ENCODE measurements at regions not wholly inside any gene's neighbourhood (a gene's known extent, or its start where the extent isn't known, plus 50 kb on each side); places are given as distances from the start of the nearest gene placed in this dataset.

DNA sequence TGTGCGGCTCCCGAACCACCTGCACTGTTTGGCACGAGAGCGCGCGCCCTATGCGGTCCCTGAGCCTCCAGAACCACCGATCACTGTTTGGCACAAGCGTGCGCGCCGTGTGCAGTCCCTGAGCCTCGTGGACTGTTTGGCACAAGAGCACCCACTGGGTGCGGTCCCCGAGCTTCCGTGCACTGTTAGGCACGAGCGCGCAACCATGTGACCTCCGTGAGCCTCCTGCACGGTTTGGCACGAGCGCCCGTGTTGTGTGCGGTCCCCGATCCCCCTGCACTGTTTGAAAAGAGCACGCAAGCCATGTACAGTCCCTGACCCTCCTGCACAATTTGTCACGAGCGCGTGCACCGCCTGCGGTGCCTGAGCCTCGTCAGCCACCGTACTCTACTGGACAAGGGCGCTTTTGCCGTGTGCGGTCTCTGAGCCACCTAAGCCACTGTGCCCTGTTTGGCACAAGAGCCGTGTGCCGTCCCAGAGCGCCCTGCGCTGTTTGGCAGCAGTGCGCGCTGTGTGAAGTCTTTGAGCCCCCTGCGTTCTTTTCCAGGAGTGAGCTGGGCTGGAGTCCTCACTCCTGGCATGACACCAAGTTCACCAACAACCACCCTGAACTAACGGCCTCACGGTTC, 163.7 kb upstream of the USP9Y start:
- no peaks in the 10 kb centered on the region for H3K9me3 ChIP-seq (ENCODE audit: low read length)
- intact Hi-C loops (cut with micrococcal nuclease), result no loop called here
- no peak for ATAC-seq
- H3K27me3 ChIP-seq (ENCODE audit: low read length), result no peaks in the 10 kb centered on the region
- no peak overlapping the region for H3K9ac ChIP-seq (ENCODE audit: low read length)
- no peak overlapping the region for H3K27ac ChIP-seq (ENCODE audit: low read length)
- no peak overlapping the region for H3K4me3 ChIP-seq (ENCODE audit: low read length)
- TF ChIP-seq EZH2 (IDR thresholded peaks at IDR 0.05; ENCODE audit: low read length, unreplicated experiment) (no peak), EZH2phosphoT487 (IDR thresholded peaks at IDR 0.05; ENCODE audit: borderline replicate concordance, low read length) (no peak)
- TF ChIP-seq, protein P1, sequence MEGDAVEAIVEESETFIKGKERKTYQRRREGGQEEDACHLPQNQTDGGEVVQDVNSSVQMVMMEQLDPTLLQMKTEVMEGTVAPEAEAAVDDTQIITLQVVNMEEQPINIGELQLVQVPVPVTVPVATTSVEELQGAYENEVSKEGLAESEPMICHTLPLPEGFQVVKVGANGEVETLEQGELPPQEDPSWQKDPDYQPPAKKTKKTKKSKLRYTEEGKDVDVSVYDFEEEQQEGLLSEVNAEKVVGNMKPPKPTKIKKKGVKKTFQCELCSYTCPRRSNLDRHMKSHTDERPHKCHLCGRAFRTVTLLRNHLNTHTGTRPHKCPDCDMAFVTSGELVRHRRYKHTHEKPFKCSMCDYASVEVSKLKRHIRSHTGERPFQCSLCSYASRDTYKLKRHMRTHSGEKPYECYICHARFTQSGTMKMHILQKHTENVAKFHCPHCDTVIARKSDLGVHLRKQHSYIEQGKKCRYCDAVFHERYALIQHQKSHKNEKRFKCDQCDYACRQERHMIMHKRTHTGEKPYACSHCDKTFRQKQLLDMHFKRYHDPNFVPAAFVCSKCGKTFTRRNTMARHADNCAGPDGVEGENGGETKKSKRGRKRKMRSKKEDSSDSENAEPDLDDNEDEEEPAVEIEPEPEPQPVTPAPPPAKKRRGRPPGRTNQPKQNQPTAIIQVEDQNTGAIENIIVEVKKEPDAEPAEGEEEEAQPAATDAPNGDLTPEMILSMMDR (conservative IDR thresholded peaks at IDR 0.05; ENCODE audit: low read depth, low read length), result no peak
- ChIA-PET CTCF (no interaction called here), POLR2A (ENCODE audit: unreplicated experiment) (no interaction called here)
- no peak overlapping the region for H3K4me2 ChIP-seq (ENCODE audit: low read length)
- H3F3A ChIP-seq (ENCODE audit: low read length, unreplicated experiment), result no peaks in the 10 kb centered on the region
- H4K20me1 ChIP-seq (ENCODE audit: low read length), result no peaks in the 10 kb centered on the region
- H3K9me2 ChIP-seq (replicated peaks; ENCODE audit: low read length), result no peaks in the 10 kb centered on the region
- no peaks in the 10 kb centered on the region for H3K4me1 ChIP-seq (ENCODE audit: insufficient read depth, low read length)
- BruUV-seq (replicated peaks), result no TSS peak
- DNase-seq, result no peak
- H2AFZ ChIP-seq (ENCODE audit: low read length), result no peak overlapping the region
- H3K36me3 ChIP-seq (ENCODE audit: low read depth, low read length), result no peaks in the 10 kb centered on the region
- H3K79me2 ChIP-seq (ENCODE audit: low read length), result no peaks in the 10 kb centered on the region

DNA sequence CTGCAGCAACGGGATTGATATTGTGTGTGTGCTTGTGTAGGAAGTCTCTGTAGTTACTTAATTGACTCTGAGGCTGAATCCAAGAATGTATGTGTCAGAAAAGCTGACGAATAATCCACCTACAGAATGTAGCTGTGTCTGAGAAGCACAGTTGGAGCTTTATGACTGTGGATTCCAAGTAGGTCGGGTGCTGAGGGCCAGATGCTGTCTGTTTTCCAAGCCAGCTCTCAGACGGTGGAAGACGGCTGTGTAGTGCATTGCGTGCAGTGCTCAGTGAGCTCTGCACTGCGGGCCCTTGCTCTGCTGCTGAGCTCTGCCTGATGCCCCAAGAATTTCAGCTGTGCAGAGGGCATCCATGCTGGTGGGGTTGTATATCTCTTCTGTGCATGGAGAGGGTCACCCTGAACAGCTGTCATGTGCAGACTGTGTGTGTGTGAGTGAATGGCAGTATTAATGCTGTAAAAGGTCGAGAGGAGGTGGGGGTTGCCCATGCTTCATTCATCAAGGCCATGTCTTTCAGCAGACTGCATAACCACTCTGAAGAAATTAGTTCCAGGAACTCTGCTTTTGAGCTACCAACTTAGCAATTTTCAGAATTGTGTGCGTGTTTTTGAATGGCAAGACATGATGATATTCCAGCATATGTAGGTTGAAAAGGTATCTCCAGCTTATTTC, 154.1 kb upstream of the USP9Y start:
- no peak overlapping the region for H2AFZ ChIP-seq (ENCODE audit: low read length)
- TF ChIP-seq EZH2 (IDR thresholded peaks at IDR 0.05; ENCODE audit: low read length, unreplicated experiment), result no peak
- TF ChIP-seq, protein P1 (conservative IDR thresholded peaks at IDR 0.05; ENCODE audit: low read depth, low read length), result no peak
- no peak for TF ChIP-seq EZH2phosphoT487 (IDR thresholded peaks at IDR 0.05; ENCODE audit: borderline replicate concordance, low read length)
- H3K4me3 ChIP-seq (ENCODE audit: low read length), result no peak overlapping the region
- no peak for DNase-seq
- no peak overlapping the region for H3K9ac ChIP-seq (ENCODE audit: low read length)
- H3K79me2 ChIP-seq (ENCODE audit: low read length), result no peaks in the 10 kb centered on the region
- H3K27me3 ChIP-seq (ENCODE audit: low read length), result no peaks in the 10 kb centered on the region
- no peaks in the 10 kb centered on the region for H3K36me3 ChIP-seq (ENCODE audit: low read depth, low read length)
- H3K4me1 ChIP-seq (ENCODE audit: insufficient read depth, low read length), result no peaks in the 10 kb centered on the region
- no peaks in the 10 kb centered on the region for H3F3A ChIP-seq (ENCODE audit: low read length, unreplicated experiment)
- ATAC-seq, result no peak
- ChIA-PET CTCF (no interaction called here), POLR2A (ENCODE audit: unreplicated experiment) (no interaction called here)
- no peaks in the 10 kb centered on the region for H4K20me1 ChIP-seq (ENCODE audit: low read length)
- BruUV-seq (replicated peaks), result no TSS peak
- H3K27ac ChIP-seq (ENCODE audit: low read length), result no peak overlapping the region
- intact Hi-C loops (cut with micrococcal nuclease), result no loop called here
- H3K4me2 ChIP-seq (ENCODE audit: low read length), result no peak overlapping the region
- no peaks in the 10 kb centered on the region for H3K9me3 ChIP-seq (ENCODE audit: low read length)
- no peaks in the 10 kb centered on the region for H3K9me2 ChIP-seq (replicated peaks; ENCODE audit: low read length)

All from PC-3 (cell line).